ENCODE measurements at regions not wholly inside any gene's neighbourhood (a gene's known extent, or its start where the extent isn't known, plus 50 kb on each side); places are given as distances from the start of the nearest gene placed in this dataset.

DNA sequence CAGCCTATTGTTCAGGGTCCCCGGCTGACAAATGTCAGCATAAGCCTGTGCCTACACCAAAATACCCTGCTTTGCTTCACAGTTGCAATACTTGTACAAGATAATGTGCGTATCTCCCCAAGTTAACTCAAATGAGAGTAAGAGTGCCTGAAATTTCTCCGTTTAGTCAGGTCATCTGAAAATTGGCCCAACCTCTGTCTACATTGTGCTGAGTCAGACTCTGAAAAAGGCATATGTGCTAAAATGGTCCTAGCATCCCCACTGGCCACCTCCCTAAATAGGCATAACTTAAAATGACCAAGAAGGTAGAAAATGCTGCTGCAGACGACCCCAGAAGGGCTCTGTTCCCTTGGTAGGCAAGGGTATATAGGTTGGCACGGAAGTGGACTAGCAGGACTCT, 1653.8 kb upstream of the DDX18 start:
- TF ChIP-seq, protein P1, sequence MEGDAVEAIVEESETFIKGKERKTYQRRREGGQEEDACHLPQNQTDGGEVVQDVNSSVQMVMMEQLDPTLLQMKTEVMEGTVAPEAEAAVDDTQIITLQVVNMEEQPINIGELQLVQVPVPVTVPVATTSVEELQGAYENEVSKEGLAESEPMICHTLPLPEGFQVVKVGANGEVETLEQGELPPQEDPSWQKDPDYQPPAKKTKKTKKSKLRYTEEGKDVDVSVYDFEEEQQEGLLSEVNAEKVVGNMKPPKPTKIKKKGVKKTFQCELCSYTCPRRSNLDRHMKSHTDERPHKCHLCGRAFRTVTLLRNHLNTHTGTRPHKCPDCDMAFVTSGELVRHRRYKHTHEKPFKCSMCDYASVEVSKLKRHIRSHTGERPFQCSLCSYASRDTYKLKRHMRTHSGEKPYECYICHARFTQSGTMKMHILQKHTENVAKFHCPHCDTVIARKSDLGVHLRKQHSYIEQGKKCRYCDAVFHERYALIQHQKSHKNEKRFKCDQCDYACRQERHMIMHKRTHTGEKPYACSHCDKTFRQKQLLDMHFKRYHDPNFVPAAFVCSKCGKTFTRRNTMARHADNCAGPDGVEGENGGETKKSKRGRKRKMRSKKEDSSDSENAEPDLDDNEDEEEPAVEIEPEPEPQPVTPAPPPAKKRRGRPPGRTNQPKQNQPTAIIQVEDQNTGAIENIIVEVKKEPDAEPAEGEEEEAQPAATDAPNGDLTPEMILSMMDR (conservative IDR thresholded peaks at IDR 0.05; ENCODE audit: low read length): no peak
- TF ChIP-seq EZH2phosphoT487 (IDR thresholded peaks at IDR 0.05; ENCODE audit: borderline replicate concordance): no peak

Data from Loucy (cell line).